ENCODE measurements at regions not wholly inside any gene's neighbourhood (a gene's known extent, or its start where the extent isn't known, plus 50 kb on each side); places are given as distances from the start of the nearest gene placed in this dataset.

DNA sequence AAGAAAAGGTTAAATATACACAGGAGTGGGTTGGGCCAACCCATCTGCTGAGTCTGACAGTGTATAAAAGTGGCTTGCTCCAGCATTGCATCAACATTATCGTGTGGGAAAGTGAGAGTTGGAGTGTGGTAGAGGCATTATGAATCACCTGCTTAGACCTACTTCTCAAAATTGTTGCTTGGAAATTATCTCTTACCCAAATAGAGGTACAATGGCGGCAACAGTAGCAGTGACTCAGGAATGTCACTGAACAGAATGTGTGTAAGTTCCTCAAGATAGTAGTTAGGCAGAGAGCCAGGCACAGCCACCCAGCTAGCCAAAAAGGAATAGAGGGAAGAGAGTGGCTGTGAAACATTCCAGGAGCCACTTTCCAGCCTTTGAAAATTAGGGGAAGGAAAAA, 616.0 kb downstream of the NUP35 start:
- Histone ChIP-seq H3K36me3 (no peaks in the 10 kb centered on the region), H3K4me1 (ENCODE audit: control insufficient read depth in 1 of 2, low read depth in 2 of 2) (no peaks in the 10 kb centered on the region), H3K27ac (no peak overlapping the region), H3K4me3 (no peak overlapping the region), H3K27me3 (replicated peaks; ENCODE audit: insufficient read depth) (no peaks in the 10 kb centered on the region), H3K9me3 (no peaks in the 10 kb centered on the region)
- no peak for TF ChIP-seq CTCF (IDR thresholded peaks at IDR 0.05)
- DNase-seq (ENCODE audit: low spot score) (no peak), ATAC-seq (ENCODE audit: insufficient number of reproducible peaks, low FRiP score, low read depth) (no peak)

DNA sequence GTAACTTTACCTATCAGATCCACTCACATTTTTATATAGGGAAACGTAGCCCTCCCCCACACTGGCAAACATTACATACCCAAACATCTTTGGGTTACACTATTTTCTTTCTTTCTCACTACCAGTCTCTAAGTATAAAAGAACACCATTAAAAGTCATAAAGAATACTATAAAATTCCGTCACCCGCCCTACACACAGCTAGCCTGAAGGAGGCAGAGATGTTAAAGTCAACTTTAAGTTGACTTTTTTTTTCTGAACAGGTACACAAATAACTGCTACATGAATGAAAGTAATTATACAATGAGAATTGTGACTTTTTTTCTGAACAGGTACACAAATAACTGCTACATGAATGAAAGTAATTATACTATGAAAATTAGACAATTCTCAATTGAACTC, 628.3 kb downstream of the NUP35 start:
- Histone ChIP-seq H3K27me3 (replicated peaks; ENCODE audit: insufficient read depth) (no peaks in the 10 kb centered on the region), H3K36me3 (no peaks in the 10 kb centered on the region), H3K4me1 (ENCODE audit: control insufficient read depth in 1 of 2, low read depth in 2 of 2) (no peaks in the 10 kb centered on the region), H3K27ac (no peak overlapping the region), H3K4me3 (no peak overlapping the region), H3K9me3 (no peaks in the 10 kb centered on the region)
- no peak for TF ChIP-seq CTCF (IDR thresholded peaks at IDR 0.05)
- no peak for ATAC-seq (ENCODE audit: insufficient number of reproducible peaks, low FRiP score, low read depth)
- DNase-seq (ENCODE audit: low spot score) = no peak

GRCh38 chr2:183759033-183759432, 634.8 kb downstream of the NUP35 start:
- DNase-seq (ENCODE audit: low spot score) (no peak), ATAC-seq (ENCODE audit: insufficient number of reproducible peaks, low FRiP score, low read depth) (no peak)
- Histone ChIP-seq H3K36me3 (no peaks in the 10 kb centered on the region), H3K27ac (no peak overlapping the region), H3K4me1 (ENCODE audit: control insufficient read depth in 1 of 2, low read depth in 2 of 2) (no peaks in the 10 kb centered on the region), H3K9me3 (no peaks in the 10 kb centered on the region), H3K4me3 (no peak overlapping the region), H3K27me3 (replicated peaks; ENCODE audit: insufficient read depth) (no peaks in the 10 kb centered on the region)
- no peak for TF ChIP-seq CTCF (IDR thresholded peaks at IDR 0.05)

GRCh38 chr2:183773775-183774174, 649.5 kb downstream of the NUP35 start:
- no peaks in the 10 kb centered on the region for H3K9me3 ChIP-seq
- no peaks in the 10 kb centered on the region for H3K36me3 ChIP-seq
- no peaks in the 10 kb centered on the region for H3K27me3 ChIP-seq (replicated peaks; ENCODE audit: insufficient read depth)
- TF ChIP-seq CTCF (IDR thresholded peaks at IDR 0.05) = no peak
- no peak overlapping the region for H3K4me3 ChIP-seq
- ATAC-seq (ENCODE audit: insufficient number of reproducible peaks, low FRiP score, low read depth) = no peak
- no peak overlapping the region for H3K27ac ChIP-seq
- H3K4me1 ChIP-seq (ENCODE audit: control insufficient read depth in 1 of 2, low read depth in 2 of 2) = no peaks in the 10 kb centered on the region
- DNase-seq (ENCODE audit: low spot score) = no peak

DNA sequence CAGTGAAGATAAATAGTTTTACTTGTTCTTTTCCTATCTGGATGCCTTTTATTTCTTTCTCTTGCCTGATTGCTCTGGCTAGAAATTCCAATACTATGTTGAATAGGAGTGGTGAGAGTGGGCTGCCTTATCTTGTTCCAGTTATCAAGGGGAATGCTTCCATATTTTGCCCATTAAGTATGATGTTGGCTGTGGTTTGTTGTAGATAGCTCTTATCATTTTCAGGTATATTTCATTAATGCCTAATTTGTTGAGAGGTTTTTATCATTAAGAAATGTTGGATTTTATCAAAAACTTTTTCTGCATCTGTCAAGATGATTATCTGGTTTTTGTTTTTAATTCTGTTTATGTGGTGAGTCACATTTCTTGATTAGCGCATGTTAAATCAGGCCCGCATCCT, 655.8 kb downstream of the NUP35 start:
- DNase-seq (ENCODE audit: low spot score) = no peak
- Histone ChIP-seq H3K4me1 (ENCODE audit: control insufficient read depth in 1 of 2, low read depth in 2 of 2) (no peaks in the 10 kb centered on the region), H3K27ac (no peak overlapping the region), H3K9me3 (no peaks in the 10 kb centered on the region), H3K27me3 (replicated peaks; ENCODE audit: insufficient read depth) (no peaks in the 10 kb centered on the region), H3K36me3 (no peaks in the 10 kb centered on the region), H3K4me3 (no peak overlapping the region)
- no peak for ATAC-seq (ENCODE audit: insufficient number of reproducible peaks, low FRiP score, low read depth)
- no peak for TF ChIP-seq CTCF (IDR thresholded peaks at IDR 0.05)
